RWPE1 (cell line): ENCODE measurements at regions not wholly inside any gene's neighbourhood (a gene's known extent, or its start where the extent isn't known, plus 50 kb on each side); places are given as distances from the start of the nearest gene placed in this dataset.

ENCODE experiments used
- CTCF ChIA-PET: fragments of 350-600 bp; sonication (Branson Sonifier 250); formaldehyde crosslinking; extraction: SDS; loops from one replicate; lab custom pipeline; 2021; lab: Yijun Ruan, JAX
- POLR2A ChIA-PET: fragments of 400-600 bp; formaldehyde crosslinking; extraction: SDS; loops from one replicate; lab custom pipeline; 2020; ENCODE audit warnings: antibody characterized with exemption; ENCODE audit not compliant: low non-redundant PET; lab: Yijun Ruan, JAX
- DNase-seq: peaks from one replicate; pipeline ENCODE4 v3.0.0; 2012; ENCODE audit warnings: low spot score
- H3K27ac ChIP-seq: fragments of 450-650 bp; 2 replicates; pipeline ENCODE4 v1.5.1; 2017
- CTCF ChIP-seq: fragments of 450-650 bp; conservative IDR thresholded peaks from 2 replicates; pipeline ENCODE4 v1.5.1; 2017; ENCODE audit warnings: low read depth, mild to moderate bottlenecking

- H3K27ac ChIP-seq, result no peak overlapping the region
- CTCF ChIA-PET, result no interaction called here
- TF ChIP-seq CTCF, result no peak
- POLR2A ChIA-PET, result no interaction called here
- no peak for DNase-seq
Measured at GRCh38 chr4:175051974-175052373, 133.8 kb downstream of the ADAM29 start.

- POLR2A ChIA-PET, result no interaction called here
- no peak for TF ChIP-seq CTCF
Measured at GRCh38 chr4:175054980-175055379, 136.8 kb downstream of the ADAM29 start.

GRCh38 chr4:175062183-175062592 is 144.0 kb downstream of the ADAM29 start:
- no peak overlapping the region for H3K27ac ChIP-seq
- TF ChIP-seq CTCF, result no peak
- ChIA-PET CTCF (no interaction called here), POLR2A (no interaction called here)
- DNase-seq, result no peak

More at GRCh38 chr4:175054980-175055379, 136.8 kb downstream of the ADAM29 start:
- DNase-seq, result no peak
- CTCF ChIA-PET, result interaction anchor here (0.7 kb wide), 1 partner anchor 86 kb away, joined by 3 read pairs; no protein-coding TSS in a partner anchor
- no peak overlapping the region for H3K27ac ChIP-seq

GRCh38 chr4:175065228-175065627 is 147.1 kb downstream of the ADAM29 start:
- ChIA-PET POLR2A (no interaction called here), CTCF (interaction anchor here (0.5 to 0.6 kb wide), 2 partner anchors 195 to 732 kb away, joined by 3 read pairs; no protein-coding TSS in a partner anchor)
- H3K27ac ChIP-seq, result no peak overlapping the region
- TF ChIP-seq CTCF, result no peak
- DNase-seq, result no peak

- DNase-seq, result no peak
- no peak for TF ChIP-seq CTCF
- no peak overlapping the region for H3K27ac ChIP-seq
- ChIA-PET CTCF (interaction anchor here (0.8 kb wide), 1 partner anchor 61 kb away, joined by 3 read pairs; no protein-coding TSS in a partner anchor), POLR2A (no interaction called here)
Measured at GRCh38 chr4:175066923-175067627, 148.9 kb downstream of the ADAM29 start.

GRCh38 chr4:175068266-175068665 is 150.1 kb downstream of the ADAM29 start:
- H3K27ac ChIP-seq, result no peak overlapping the region
- ChIA-PET CTCF (no interaction called here), POLR2A (no interaction called here)
- no peak for TF ChIP-seq CTCF
- no peak for DNase-seq
